ENCODE measurements at regions not wholly inside any gene's neighbourhood (a gene's known extent, or its start where the extent isn't known, plus 50 kb on each side); places are given as distances from the start of the nearest gene placed in this dataset.

- Mint-ChIP-seq H3K9me3 (ENCODE audit: unreplicated experiment) (peaks cover 9% of the 10 kb centered on the region), H3K36me3 (ENCODE audit: insufficient read depth, unreplicated experiment) (no peaks in the 10 kb centered on the region), H3K4me3 (ENCODE audit: unreplicated experiment) (no peak overlapping the region), H3K4me1 (ENCODE audit: low read depth, unreplicated experiment) (no peaks in the 10 kb centered on the region), H3K27ac (ENCODE audit: unreplicated experiment) (no peak overlapping the region), H3K27me3 (ENCODE audit: insufficient read depth, unreplicated experiment) (no peaks in the 10 kb centered on the region)
- H3K27me3 ChIP-seq (replicated peaks; ENCODE audit: control insufficient read depth, insufficient read depth, low read length): no peaks in the 10 kb centered on the region
- H3K36me3 ChIP-seq (ENCODE audit: control insufficient read depth, insufficient read depth, low read length): no peaks in the 10 kb centered on the region
- no peak for DNase-seq
- H3K9me3 ChIP-seq: no peaks in the 10 kb centered on the region
- no peak overlapping the region for H3K4me3 ChIP-seq (ENCODE audit: low read depth, low read length)
- intact Hi-C loops (cut with micrococcal nuclease; ENCODE audit: unreplicated experiment): no loop called here
- no peak for TF ChIP-seq CTCF (IDR thresholded peaks at IDR 0.05; ENCODE audit: insufficient read depth in 1 of 2, low read depth in 1 of 2, low read length in 1 of 2, severe bottlenecking in 1 of 2, unreplicated experiment in 1 of 2)
- POLR2A ChIA-PET: no interaction called here
- no TSS peak for BruUV-seq (replicated peaks)
- CTCF ChIA-PET: no interaction called here
- H3K4me1 ChIP-seq: no peaks in the 10 kb centered on the region
Measured at GRCh38 chrX:20670611-20671010, 403.9 kb upstream of the RPS6KA3 start.

GRCh38 chrX:20668550-20668949 lies 401.8 kb upstream of the RPS6KA3 start:
- ChIA-PET CTCF (no interaction called here), POLR2A (no interaction called here)
- Mint-ChIP-seq H3K4me1 (ENCODE audit: low read depth, unreplicated experiment) (no peaks in the 10 kb centered on the region), H3K36me3 (ENCODE audit: insufficient read depth, unreplicated experiment) (no peaks in the 10 kb centered on the region), H3K27me3 (ENCODE audit: insufficient read depth, unreplicated experiment) (no peaks in the 10 kb centered on the region), H3K27ac (ENCODE audit: unreplicated experiment) (no peak overlapping the region), H3K4me3 (ENCODE audit: unreplicated experiment) (no peak overlapping the region), H3K9me3 (ENCODE audit: unreplicated experiment) (peaks cover 1% of the 10 kb centered on the region)
- no peak for DNase-seq
- Histone ChIP-seq H3K36me3 (ENCODE audit: control insufficient read depth, insufficient read depth, low read length) (no peaks in the 10 kb centered on the region), H3K27me3 (replicated peaks; ENCODE audit: control insufficient read depth, insufficient read depth, low read length) (no peaks in the 10 kb centered on the region), H3K4me3 (ENCODE audit: low read depth, low read length) (no peak overlapping the region), H3K4me1 (no peaks in the 10 kb centered on the region), H3K9me3 (no peaks in the 10 kb centered on the region)
- TF ChIP-seq CTCF (IDR thresholded peaks at IDR 0.05; ENCODE audit: insufficient read depth in 1 of 2, low read depth in 1 of 2, low read length in 1 of 2, severe bottlenecking in 1 of 2, unreplicated experiment in 1 of 2): no peak
- intact Hi-C loops (cut with micrococcal nuclease; ENCODE audit: unreplicated experiment): no loop called here
- BruUV-seq (replicated peaks): no TSS peak

GRCh38 chrX:20666331-20666730 lies 399.6 kb upstream of the RPS6KA3 start:
- BruUV-seq (replicated peaks): no TSS peak
- Mint-ChIP-seq H3K36me3 (ENCODE audit: insufficient read depth, unreplicated experiment) (no peaks in the 10 kb centered on the region), H3K27me3 (ENCODE audit: insufficient read depth, unreplicated experiment) (no peaks in the 10 kb centered on the region), H3K27ac (ENCODE audit: unreplicated experiment) (no peak overlapping the region), H3K4me1 (ENCODE audit: low read depth, unreplicated experiment) (no peaks in the 10 kb centered on the region), H3K9me3 (ENCODE audit: unreplicated experiment) (no peaks in the 10 kb centered on the region), H3K4me3 (ENCODE audit: unreplicated experiment) (no peak overlapping the region)
- no peak for TF ChIP-seq CTCF (IDR thresholded peaks at IDR 0.05; ENCODE audit: insufficient read depth in 1 of 2, low read depth in 1 of 2, low read length in 1 of 2, severe bottlenecking in 1 of 2, unreplicated experiment in 1 of 2)
- POLR2A ChIA-PET: no interaction called here
- Histone ChIP-seq H3K4me3 (ENCODE audit: low read depth, low read length) (no peak overlapping the region), H3K4me1 (no peaks in the 10 kb centered on the region), H3K27me3 (replicated peaks; ENCODE audit: control insufficient read depth, insufficient read depth, low read length) (no peaks in the 10 kb centered on the region), H3K9me3 (no peaks in the 10 kb centered on the region), H3K36me3 (ENCODE audit: control insufficient read depth, insufficient read depth, low read length) (no peaks in the 10 kb centered on the region)
- DNase-seq: no peak
- CTCF ChIA-PET: no interaction called here
- intact Hi-C loops (cut with micrococcal nuclease; ENCODE audit: unreplicated experiment): no loop called here
